DMS 273 (cell line): ENCODE measurements at regions not wholly inside any gene's neighbourhood (a gene's known extent, or its start where the extent isn't known, plus 50 kb on each side); places are given as distances from the start of the nearest gene placed in this dataset.

Experiments
- DNase-seq: peaks from one replicate; lab custom pipeline; 2025; ENCODE audit not compliant: unreplicated experiment; lab: John Stamatoyannopoulos, UW

DNA sequence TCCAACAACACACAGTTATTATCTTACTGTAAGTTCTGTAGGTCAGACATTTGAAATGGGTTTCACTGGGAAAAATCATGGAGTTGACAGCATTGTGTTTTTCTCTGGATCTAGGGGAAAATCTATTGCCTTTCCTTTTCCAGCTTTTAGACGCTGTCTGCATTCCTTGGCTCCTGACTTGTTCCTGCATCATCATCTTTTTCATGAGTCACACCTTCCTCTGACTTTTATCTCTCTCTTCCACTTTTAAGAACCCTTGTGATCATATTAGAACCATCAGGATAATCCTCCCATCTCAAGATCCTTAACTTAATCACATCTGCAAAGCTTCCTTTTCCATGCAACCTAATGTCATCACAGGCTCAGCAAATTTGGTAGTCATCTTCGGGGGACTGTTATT is 1454.8 kb downstream of the RPA4 start:
- DNase-seq = no peak

DNA sequence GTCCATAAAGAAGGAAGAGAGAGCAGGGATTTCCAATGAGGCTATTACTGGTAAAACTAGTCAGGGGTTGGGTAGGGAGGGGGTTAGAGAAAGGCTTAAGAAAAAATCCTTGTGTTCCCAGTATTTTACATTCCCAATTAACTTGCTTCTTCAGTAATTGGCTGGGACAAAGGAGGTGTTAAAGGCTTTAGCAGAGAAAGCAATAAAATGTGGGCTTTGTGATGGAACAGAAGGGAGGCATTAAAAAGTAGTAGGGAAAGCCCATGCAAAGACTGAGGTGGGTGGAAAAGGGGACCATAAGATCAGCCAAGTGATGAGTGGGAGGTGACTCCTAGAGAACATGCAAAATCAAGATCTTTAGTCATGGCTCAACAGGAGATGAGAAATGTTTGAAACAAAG is 1467.2 kb downstream of the RPA4 start:
- DNase-seq = no peak

DNA sequence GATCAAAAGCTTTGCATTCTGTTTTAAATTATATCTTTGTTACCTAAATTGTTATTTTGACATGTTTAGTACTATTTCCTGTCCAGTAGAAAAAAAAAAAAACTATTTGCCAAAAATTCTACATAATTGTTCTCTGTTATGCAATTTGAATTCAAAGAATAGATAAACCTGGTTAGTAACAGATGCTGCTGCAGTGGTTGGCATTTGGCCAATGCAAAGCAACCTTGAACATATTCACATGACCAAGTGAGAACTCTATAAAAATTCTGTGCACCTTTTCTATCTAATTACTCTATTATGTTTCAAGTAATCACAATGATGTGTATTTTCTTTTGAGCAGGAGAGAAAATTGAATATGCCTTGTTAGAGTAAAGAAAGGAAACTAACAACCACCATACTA is 1473.4 kb downstream of the RPA4 start:
- peak; percentile 77 for DNase-seq

DNA sequence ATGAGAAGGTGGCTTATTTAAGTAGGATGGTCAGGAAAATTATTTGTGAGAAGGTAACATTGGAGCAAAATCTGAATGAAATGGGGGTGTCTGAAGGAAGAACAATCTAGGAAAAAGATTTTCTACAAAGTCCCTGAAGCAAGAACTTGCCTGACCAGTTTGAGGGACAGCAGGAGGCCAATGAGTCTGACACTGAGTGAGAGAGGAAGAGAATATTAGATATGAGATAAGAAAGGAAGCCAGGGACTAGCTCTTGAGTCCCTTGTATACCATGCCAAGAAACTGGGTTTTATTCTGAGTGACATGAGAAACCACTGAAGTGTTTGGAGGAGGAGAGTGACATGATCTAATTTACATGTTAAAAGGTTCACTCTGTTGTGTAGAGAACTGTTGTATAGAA is 1478.9 kb downstream of the RPA4 start:
- DNase-seq = no peak

DNA sequence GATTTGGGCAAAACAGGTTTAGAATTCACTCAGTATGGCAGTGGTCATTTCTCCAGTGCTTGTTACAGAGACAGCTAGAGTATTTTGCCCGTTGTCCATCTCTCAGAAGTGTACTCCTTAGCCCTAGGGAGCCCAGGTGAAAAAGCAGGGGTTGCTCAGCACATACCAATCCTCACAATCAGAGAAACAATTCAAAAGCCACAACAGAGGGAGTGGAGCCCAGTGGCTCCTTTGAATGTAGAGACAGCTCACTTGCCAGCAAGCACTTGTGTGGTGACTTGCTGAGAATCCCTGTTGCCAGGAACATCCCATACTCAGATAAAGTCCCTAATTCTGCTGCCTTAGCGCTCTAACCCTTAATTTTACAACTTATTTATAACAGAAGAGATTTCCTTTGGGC is 1488.3 kb downstream of the RPA4 start:
- DNase-seq = no peak

DNA sequence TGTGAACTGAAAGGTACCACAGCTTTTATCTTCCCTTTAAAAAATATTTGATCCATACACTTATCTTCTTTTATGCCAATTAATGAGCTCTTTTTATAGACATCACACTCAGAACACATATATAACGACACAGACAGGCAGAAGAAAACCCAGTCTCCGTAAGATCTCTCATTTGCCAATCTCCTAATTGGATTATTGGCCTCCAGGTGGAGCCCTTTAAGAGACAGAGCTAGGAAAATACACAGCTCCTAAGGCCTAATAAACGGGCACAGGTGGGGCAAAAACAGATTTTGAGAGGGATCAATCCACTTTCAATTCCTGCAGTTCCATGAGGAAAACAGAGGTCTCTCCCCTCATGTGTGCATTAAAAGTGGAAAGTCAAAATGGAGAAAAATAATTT is 1495.4 kb downstream of the RPA4 start:
- DNase-seq = peak; percentile 7

DNA sequence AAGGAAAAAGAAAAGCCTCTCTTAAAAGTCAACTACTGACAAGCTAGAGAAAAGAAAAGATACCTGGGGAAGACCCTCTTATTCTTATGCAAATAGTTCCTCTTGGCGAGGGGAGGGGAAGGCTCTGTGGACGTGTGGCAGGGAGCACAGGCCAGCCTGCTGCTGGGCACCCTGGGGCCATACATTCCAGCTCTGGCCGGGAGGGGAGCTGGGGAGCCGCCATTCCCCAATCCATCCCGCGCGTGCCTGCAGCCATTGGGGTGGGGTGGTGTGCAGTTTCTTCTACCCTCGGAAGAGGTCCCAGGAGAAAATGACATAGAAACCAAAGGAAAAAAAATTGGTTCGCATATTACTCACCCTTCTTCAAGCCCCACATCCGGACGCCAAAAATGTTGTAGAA is 1496.4 kb downstream of the RPA4 start:
- no peak for DNase-seq

DNA sequence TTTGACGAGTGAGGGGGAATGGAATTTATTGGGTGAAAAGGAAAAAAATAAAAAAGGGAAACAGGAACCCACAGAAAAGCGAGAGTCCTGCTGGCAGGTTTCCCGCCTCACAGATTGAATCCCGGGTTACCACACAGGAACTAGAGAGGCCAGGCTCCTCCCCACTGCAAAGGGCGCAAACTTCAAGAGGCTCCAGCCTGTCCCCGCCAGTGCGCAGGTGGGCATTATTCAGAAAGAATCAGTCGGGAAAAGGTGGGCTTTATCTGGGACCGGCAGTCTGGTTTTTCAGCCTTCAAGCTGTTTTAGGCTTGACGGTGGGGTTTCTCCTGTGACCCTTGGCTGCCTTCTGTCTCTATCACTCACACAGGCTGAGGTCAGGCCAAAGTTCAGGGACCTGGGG is 1496.8 kb downstream of the RPA4 start:
- no peak for DNase-seq

DNA sequence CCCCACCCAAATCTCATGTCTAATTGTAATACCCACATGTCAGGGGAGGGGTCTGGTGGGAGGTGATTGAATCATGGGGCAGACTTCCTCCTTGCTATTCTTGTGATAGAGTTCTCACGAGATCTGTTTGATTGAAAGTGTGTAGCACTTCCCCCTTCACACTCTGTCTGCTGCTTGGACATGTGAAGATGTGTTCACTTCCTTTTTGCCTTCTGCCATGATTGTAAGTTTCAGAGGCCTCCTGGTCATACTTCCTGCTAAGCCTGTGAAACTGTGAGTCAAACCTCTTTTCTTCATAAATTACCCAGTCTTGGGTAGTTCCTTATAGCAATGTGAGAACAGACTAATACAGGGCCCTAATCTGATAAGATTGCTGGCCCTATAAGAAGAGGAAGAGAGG is 1514.8 kb downstream of the RPA4 start:
- DNase-seq = no peak

DNA sequence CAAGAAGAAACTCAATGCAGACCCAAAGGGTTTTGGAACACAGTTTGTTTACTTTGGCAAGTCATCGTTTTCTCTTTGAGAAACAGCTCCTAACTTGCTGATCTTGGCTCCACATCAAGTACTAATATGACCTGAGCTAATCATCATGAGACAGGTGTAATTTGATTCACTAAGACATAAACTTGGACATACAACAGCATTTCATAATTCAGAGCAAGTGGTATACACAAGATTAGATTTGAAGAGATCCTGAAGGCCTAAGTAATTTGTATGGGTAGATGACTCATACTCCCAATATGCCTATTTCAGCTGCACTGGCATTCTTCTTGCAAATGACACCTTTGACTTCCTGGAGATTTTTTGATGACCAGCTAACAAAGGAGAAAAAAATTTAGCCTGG is 1521.7 kb downstream of the RPA4 start:
- DNase-seq = peak; percentile 52

DNA sequence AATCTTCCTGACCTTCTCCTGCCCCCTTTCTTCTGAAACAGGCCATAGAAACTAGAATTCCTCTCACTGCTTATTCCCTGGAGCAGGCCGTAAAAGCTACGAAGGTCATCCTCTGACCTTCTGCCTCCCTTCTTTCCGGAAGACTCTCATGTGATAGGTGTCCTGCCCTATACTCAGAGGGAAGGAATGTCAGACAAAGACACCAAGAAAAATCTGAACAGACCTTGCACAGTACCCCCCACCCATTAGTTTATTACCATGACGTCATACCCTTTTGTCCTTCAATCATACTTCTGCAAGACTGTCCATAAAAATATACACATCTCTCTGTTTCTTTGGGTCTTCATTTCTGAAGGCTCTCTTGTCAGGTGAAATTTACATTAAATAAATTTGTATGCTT is 1523.9 kb downstream of the RPA4 start:
- DNase-seq = no peak

DNA sequence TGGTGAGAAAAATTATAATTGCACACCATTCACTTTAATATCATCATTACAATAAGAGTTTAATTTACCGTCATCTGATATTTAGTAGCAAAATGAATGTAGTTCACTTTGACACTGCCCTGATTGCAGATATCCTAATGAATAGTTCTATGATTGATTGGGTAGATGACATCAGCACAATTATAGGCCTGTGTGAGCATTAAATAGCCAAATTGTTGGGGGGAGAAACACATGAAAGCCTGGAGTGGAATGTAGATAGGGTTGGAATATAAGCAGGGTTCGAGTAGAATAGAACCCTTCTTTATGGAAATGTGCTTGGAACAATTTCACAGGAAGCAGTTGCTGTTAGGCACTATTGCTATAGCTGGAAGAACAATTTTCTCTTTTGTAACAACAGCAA is 1526.2 kb downstream of the RPA4 start:
- no peak for DNase-seq

DNA sequence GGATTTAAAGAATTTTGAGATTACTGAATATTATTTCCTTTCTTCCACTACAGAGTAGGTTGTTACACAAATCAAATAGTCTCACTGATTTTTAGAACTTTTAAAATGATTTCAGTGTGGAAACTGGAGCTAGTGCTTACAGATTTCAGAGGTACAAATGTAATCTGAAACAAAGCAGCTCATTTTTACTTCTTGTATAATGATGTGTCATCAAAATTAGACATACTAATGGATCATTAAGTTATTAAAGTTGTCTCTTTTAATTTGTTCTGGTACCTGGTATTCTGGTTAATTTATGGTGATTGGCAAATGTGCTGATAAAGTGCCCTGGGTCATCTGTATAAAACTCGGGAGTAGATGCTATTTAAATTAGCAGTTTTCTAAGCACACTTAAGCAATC is 1528.3 kb downstream of the RPA4 start:
- DNase-seq = no peak

DNA sequence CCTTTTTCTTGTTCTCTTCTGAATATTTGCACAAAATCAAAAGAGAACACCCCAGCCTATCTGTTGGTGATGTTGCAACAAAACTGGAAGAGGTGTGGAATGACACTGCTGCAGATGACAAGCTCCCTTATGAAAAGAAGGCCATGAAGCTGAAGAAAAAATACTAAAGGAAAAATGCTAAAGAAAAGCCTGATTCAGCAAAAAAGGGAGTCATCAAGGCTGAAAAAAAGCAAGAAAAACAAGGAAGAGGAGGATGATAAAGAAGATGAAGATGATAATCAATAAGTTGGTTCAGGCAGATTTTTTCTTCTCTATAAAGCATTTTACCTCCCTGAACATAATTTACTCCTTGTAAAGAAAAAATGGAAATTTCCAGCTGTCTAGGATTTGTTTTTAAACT is 1538.8 kb downstream of the RPA4 start:
- DNase-seq = no peak

DNA sequence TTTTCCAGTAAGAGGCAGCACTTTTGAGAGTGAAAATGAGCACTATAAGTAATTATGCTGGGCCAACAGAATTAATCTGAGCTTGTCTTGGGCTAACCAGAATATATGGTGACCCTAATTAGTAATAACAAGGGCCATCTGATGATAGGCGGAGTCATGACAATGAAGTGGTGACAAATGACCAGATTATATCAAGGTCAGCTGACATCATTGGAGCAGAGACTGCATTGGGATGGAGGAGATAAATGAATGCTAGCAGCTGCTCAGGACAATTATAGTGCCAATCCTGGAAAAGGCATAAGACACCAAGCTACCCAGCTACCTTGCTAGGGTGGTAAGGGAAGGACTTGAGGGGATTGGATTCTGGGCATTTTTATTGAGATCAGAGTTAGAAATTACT is 1548.7 kb downstream of the RPA4 start:
- no peak for DNase-seq

DNA sequence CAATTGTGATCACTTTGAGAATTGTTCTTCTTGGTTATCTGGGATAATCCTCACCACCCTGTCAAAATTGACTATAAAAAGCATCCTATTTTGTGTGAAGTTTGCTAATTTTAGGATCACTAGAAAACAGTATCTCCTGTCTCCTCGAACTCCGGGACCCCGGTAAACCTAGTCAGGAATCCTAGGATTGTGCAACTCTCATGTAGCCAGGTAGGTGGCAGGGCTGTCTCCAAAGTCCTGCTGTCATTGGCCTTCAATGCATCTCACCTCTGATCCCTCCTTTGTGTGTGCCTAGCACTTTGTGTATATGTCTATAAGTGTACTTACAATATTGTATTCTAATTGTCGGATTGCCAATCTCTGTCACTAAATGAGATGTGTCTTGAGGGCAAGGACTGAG is 1564.8 kb downstream of the RPA4 start:
- no peak for DNase-seq

DNA sequence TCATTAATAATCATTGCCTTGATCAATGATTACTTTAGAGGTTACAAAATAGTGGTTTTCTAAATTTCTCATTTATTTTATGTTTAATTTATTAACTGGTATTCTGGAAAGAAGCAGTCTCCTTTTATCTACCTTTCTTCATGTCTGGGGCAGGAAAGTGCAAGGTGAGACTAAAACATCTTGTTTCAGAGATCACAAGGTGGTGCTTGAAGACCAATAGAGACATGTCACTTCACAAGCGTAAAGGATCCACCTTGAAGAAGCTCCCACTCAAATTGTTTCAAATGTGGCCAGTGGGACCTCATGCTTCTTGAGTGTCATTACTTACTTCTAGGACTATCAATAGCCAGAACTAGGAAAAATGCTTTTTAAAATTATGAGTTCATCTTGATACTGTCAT is 1568.7 kb downstream of the RPA4 start:
- DNase-seq = no peak

DNA sequence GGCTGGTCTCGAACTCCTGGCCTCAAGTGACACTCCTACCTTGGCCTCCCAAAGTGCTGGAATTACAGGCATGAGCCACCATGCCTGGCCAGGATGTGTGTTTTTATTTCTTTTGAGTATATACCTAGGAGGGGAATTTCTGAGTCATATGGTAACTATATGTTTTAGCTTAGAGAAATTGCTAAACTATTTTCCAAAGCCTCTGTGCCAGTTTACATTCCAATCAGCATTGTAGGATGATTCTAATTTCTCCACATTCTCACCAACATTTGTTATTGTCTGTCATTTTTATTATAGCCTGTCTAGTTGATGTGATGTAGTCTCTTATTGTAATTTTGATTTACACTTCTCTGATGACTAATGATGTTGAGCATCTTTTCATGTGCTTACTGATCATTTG is 1576.0 kb downstream of the RPA4 start:
- no peak for DNase-seq

DNA sequence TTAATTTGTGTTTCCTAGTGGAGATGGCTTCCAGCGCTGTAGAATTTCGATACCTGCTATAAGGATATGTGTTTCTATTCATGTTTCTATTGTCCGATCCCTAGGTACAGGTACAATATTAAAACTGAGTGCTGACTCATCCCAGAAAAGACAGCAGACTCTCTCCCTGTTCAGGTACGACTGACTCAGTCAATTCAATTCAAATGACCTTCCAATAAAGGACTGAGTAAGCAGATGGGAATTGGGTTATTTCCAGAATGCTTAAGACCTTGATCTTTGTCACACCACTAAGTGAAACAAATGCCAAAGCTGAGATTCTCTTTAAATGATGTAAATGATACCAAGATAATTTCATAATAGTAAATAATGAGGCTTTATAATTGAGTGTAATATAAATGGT is 1596.9 kb downstream of the RPA4 start:
- no peak for DNase-seq

DNA sequence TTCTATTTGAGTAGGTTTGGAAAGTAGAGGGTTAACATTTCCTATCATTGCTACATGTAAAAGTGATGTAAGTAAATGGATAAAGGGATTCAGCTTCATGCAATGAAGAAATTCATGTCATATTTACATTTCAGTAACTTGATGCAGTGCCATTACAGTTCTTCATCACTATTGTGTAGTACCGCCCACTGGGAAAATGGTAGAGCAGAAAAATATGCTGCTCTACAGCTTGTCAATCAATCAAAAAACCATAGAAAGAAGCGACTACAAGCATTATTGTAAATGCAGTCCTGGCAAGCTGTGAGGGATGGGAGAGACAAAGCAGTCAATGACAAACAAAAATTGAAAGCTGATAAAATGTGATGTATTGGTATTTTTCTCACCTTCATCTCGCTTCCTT is 1597.9 kb downstream of the RPA4 start:
- DNase-seq = no peak

DNA sequence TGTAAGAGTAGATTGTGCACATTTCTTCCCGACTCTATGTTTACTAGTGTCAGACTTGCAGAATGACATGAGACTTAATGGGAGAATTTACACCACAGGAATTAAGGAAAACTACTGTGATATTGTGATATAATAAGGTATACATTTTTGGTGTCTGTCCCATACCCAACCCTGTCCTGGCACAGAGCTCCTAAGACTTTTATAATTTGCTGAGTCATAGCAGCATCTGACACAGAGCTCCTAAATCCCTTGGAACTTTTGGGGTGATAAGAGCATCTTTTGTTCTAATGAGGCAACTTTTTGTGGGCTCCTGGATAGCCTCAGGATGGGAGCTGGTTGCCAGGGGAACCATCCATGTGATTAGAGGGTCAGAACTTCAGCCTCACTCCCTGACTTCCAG is 1607.0 kb downstream of the RPA4 start:
- DNase-seq = no peak

DNA sequence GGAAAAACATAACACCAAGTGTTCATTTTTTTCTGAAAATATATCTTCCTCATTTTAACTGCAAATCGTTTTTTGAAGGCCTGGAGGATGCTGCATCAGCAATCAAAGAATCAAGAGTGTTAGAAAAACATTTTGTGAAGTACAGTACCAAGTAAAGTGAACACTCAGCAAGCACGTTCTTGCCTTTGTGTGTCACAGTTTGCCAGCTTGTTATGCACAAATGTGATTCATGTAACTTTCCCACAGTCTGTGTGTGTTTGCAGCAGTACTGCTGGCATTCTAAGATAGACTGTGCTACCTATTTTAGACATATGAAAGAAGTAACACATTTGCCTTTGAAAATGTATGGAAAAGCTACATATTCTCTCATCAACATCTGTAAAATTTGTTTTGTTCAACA is 1617.7 kb downstream of the RPA4 start:
- no peak for DNase-seq

DNA sequence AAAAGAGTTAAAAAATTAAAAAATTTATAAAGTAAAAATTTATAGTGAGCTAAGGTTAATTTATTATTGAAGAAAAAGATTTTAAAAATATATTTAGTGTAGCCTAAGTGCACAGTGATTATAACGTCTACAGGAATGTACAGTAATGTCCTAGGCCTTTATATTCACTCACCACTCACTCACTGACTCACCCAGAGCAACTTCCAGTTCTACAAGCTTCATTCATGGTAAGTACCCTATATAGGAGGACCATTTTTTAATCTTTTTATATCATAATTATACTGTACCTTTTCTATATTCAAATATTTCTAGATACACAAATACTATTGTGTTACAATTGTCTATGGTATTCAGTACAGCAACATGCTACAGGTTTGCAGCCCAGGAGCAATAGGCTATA is 1623.2 kb downstream of the RPA4 start:
- no peak for DNase-seq

DNA sequence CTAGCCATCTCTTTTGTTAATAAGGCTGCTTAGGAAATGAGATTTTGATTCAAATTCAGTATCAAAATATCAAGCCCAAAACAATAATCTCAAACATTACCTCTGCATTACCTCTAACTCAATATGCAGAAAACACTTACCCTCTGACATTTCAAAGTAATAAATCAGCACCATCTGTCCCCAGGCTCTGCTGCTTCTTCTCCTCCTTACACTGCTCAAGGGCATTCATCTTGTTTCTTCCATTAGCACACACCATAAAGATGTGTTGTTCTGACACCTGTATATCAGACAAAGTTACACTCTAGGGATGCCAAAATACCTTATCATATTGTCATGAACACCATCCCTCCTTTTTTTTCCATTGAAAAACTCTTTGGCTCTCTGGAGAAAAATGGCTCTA is 1630.3 kb downstream of the RPA4 start:
- DNase-seq = no peak
